Suprapubic skin (tissue), 3 donors: ENCODE measurements at regions not wholly inside any gene's neighbourhood (a gene's known extent, or its start where the extent isn't known, plus 50 kb on each side); places are given as distances from the start of the nearest gene placed in this dataset.

Experiments
- POLR2A ChIP-seq, 2 donors: fragments of 450-650 bp; IDR thresholded peaks; one replicate each; pipeline ENCODE4 v1.6.1; 2017; ENCODE audit warnings: antibody characterized with exemption in 2 of 2, mild to moderate bottlenecking in 2 of 2, moderate library complexity in 2 of 2
- TF ChIP-seq, protein P1 (sequence below), 2 donors: fragments of 200-600 bp in 1 of 2; fragments of 450-650 bp in 1 of 2; sonication (generic) in 1 of 2; IDR thresholded peaks; one replicate each; pipeline ENCODE4 v1.5.1; 2016 to 2019; ENCODE audit warnings: antibody characterized with exemption in 2 of 2, mild to moderate bottlenecking in 1 of 2, moderate library complexity in 1 of 2

DNA sequence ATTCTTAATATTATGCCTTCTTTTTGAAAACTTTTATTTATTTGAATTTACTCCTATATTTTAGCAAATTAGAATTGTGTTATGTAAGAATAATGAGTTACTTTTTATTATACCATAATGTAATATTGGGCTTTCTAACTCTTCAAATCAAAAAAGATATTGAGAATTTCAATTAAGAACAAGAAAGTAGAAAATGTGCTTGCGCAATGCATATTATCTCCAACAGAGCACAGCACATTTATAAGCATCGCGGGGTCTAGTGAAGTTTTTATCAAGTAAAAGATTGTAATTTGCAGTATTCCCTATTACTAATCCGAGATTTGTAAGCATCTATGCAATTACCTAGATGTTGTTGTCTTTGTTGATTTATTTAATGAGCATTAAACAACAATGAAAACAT, 829.1 kb upstream of the CNTNAP5 start:
- TF ChIP-seq, protein P1, sequence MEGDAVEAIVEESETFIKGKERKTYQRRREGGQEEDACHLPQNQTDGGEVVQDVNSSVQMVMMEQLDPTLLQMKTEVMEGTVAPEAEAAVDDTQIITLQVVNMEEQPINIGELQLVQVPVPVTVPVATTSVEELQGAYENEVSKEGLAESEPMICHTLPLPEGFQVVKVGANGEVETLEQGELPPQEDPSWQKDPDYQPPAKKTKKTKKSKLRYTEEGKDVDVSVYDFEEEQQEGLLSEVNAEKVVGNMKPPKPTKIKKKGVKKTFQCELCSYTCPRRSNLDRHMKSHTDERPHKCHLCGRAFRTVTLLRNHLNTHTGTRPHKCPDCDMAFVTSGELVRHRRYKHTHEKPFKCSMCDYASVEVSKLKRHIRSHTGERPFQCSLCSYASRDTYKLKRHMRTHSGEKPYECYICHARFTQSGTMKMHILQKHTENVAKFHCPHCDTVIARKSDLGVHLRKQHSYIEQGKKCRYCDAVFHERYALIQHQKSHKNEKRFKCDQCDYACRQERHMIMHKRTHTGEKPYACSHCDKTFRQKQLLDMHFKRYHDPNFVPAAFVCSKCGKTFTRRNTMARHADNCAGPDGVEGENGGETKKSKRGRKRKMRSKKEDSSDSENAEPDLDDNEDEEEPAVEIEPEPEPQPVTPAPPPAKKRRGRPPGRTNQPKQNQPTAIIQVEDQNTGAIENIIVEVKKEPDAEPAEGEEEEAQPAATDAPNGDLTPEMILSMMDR (IDR thresholded peaks at IDR 0.05): no peak
- no peak for TF ChIP-seq POLR2A (IDR thresholded peaks at IDR 0.05)
